ENCODE measurements at regions not wholly inside any gene's neighbourhood (a gene's known extent, or its start where the extent isn't known, plus 50 kb on each side); places are given as distances from the start of the nearest gene placed in this dataset.

GRCh38 chr6:133835901-133836300, 53.0 kb upstream of the TCF21 start:
- intact Hi-C loops (cut with DNase I), result no loop called here
- Histone ChIP-seq H3K4me3 (ENCODE audit: low read length) (no peak overlapping the region), H3K4me1 (ENCODE audit: control insufficient read depth, insufficient read depth, low read length) (no peaks in the 10 kb centered on the region), H3K9me3 (ENCODE audit: control insufficient read depth, low read length) (no peaks in the 10 kb centered on the region), H3K27me3 (ENCODE audit: control insufficient read depth, insufficient read depth) (no peaks in the 10 kb centered on the region), H3K27ac (ENCODE audit: low read length) (no peak overlapping the region)
- no peak for DNase-seq
- no peak for ATAC-seq
- WGBS, result 78% methylated on average over 4 of the region's 4 CpGs

- DNase-seq, result peak; percentile 40 to 77 (median 65)
Observed at GRCh38 chr6:133837801-133838349, 51.0 kb upstream of the TCF21 start.

More at GRCh38 chr6:133837801-133838349, 51.0 kb upstream of the TCF21 start:
- Histone ChIP-seq H3K27me3 (ENCODE audit: control insufficient read depth, insufficient read depth) (no peaks in the 10 kb centered on the region), H3K9me3 (ENCODE audit: control insufficient read depth, low read length) (no peaks in the 10 kb centered on the region), H3K27ac (ENCODE audit: low read length) (no peak overlapping the region), H3K4me1 (ENCODE audit: control insufficient read depth, insufficient read depth, low read length) (no peaks in the 10 kb centered on the region), H3K4me3 (ENCODE audit: low read length) (peak overlapping the region; percentile 65)
- 27% methylated on average over 30 of the region's 30 CpGs for WGBS
- ATAC-seq, result no peak
- intact Hi-C loops (cut with DNase I), result no loop called here

All from right cardiac atrium (tissue), 5 donors.